GM12873 (cell line): ENCODE measurements at regions not wholly inside any gene's neighbourhood (a gene's known extent, or its start where the extent isn't known, plus 50 kb on each side); places are given as distances from the start of the nearest gene placed in this dataset.

Experiments used
- CTCF ChIP-seq: IDR thresholded peaks from 2 replicates; pipeline ENCODE4 v1.5.1; 2012; ENCODE audit warnings: low read depth, mild to moderate bottlenecking, moderate library complexity, low read length, control low read depth; ENCODE audit not compliant: insufficient read depth; ENCODE audit errors: missing control alignments

GRCh38 chr4:34271479-34272355, 1972.6 kb downstream of the ARAP2 start:
- no peak for TF ChIP-seq CTCF

- no peak for TF ChIP-seq CTCF
Measured at GRCh38 chr4:34279011-34279410, 1965.3 kb downstream of the ARAP2 start.

- TF ChIP-seq CTCF, result no peak
Measured at GRCh38 chr4:34280131-34280530, 1964.2 kb downstream of the ARAP2 start.

- TF ChIP-seq CTCF, result no peak
Measured at GRCh38 chr4:34281826-34282225, 1962.5 kb downstream of the ARAP2 start.

- TF ChIP-seq CTCF, result no peak
Measured at GRCh38 chr4:34289489-34289888, 1954.8 kb downstream of the ARAP2 start.

GRCh38 chr4:34289962-34290361, 1954.4 kb downstream of the ARAP2 start:
- TF ChIP-seq CTCF, result no peak

GRCh38 chr4:34293459-34293858, 1950.9 kb downstream of the ARAP2 start:
- no peak for TF ChIP-seq CTCF
